ENCODE measurements at regions not wholly inside any gene's neighbourhood (a gene's known extent, or its start where the extent isn't known, plus 50 kb on each side); places are given as distances from the start of the nearest gene placed in this dataset.

DNA sequence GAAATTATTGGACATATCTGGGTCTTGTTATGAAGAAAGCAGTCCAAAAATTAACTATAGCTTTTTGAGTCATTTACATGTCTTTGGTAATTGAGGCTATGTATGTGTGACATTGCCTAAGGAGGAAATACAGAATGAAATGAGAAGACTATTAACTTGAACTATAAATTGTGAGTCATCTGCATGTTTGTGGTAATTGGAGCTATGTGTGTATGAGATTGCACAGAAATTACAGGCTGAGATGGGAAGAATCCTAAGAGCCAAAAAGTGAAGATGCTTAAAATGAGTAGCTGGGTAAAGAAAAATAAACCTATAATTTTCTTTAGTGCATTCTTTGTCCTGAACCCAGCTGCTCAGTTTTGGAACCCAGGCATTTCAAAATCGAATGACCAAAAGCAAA lies 747.6 kb upstream of the EDIL3 start (continued):
- TF ChIP-seq IRF1 (CRISPR knock-in tag; IDR thresholded peaks at IDR 0.05) (no peak), HMGXB4 (CRISPR knock-in tag; IDR thresholded peaks at IDR 0.05) (no peak), NFYB (CRISPR knock-in tag; conservative IDR thresholded peaks at IDR 0.05; ENCODE audit: low read depth) (no peak), ATF1 (CRISPR knock-in tag; IDR thresholded peaks at IDR 0.05) (no peak), ZNF219 (CRISPR knock-in tag; IDR thresholded peaks at IDR 0.05; ENCODE audit: borderline replicate concordance) (no peak)

DNA sequence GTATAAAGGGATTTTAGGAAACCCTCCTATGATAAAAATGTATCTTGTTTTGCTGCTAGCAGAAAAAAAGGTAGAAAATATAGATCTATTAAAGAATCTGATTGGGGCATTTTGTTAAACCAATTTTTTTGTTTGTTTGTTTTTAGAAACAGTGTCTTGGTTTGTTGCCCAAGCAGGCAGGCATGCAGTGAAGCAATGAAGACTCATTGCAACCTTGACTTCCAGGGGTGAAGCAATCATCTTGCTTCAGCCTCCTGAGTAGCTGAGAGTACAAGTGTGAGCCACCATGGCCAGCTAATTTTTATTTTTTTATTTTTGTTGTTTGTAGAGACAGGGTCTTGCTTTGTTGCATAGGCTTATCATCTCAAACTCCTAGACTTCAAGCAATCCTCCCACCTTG lies 755.8 kb upstream of the EDIL3 start:
- CTCF ChIA-PET = no interaction called here
- no peak overlapping the region for H3K4me3 Mint-ChIP-seq
- H3K27ac Mint-ChIP-seq = no peak overlapping the region
- ATAC-seq = no peak
- DNase-seq (ENCODE audit: low spot score) = no peak
- TF ChIP-seq ZNF423 (CRISPR knock-in tag; IDR thresholded peaks at IDR 0.05) = no peak
- no peak for TF ChIP-seq ZNF671 (CRISPR knock-in tag; IDR thresholded peaks at IDR 0.05)
- no peak for TF ChIP-seq CREB1 (CRISPR knock-in tag; IDR thresholded peaks at IDR 0.05)
- no peak for TF ChIP-seq KAT7 (CRISPR knock-in tag; IDR thresholded peaks at IDR 0.05; ENCODE audit: borderline replicate concordance)
- no peak for TF ChIP-seq NR3C1 (CRISPR knock-in tag; conservative IDR thresholded peaks at IDR 0.05; ENCODE audit: low read depth)
- no peak for TF ChIP-seq SMAD4 (CRISPR knock-in tag; IDR thresholded peaks at IDR 0.05)
- no peak for TF ChIP-seq GRHL2 (CRISPR knock-in tag; IDR thresholded peaks at IDR 0.05; ENCODE audit: insufficient replicate concordance, severe bottlenecking)
- TF ChIP-seq TP53 (CRISPR knock-in tag; IDR thresholded peaks at IDR 0.05) = no peak
- no peak for TF ChIP-seq ATF3 (CRISPR knock-in tag; conservative IDR thresholded peaks at IDR 0.05)
- TF ChIP-seq ZNF138 (CRISPR knock-in tag; conservative IDR thresholded peaks at IDR 0.05) = no peak
- TF ChIP-seq, protein P1, sequence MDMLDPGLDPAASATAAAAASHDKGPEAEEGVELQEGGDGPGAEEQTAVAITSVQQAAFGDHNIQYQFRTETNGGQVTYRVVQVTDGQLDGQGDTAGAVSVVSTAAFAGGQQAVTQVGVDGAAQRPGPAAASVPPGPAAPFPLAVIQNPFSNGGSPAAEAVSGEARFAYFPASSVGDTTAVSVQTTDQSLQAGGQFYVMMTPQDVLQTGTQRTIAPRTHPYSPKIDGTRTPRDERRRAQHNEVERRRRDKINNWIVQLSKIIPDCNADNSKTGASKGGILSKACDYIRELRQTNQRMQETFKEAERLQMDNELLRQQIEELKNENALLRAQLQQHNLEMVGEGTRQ (CRISPR knock-in tag; IDR thresholded peaks at IDR 0.05) = no peak
- no peak for TF ChIP-seq CREM (CRISPR knock-in tag; IDR thresholded peaks at IDR 0.05)
- TF ChIP-seq AFF4 (CRISPR knock-in tag; IDR thresholded peaks at IDR 0.05; ENCODE audit: borderline replicate concordance) = no peak
- no peak for TF ChIP-seq FOXP1 (CRISPR knock-in tag; IDR thresholded peaks at IDR 0.05; ENCODE audit: borderline replicate concordance)
- peaks cover 8% of the 10 kb centered on the region for H3K4me1 Mint-ChIP-seq
- H3K27me3 Mint-ChIP-seq (ENCODE audit: low read depth) = no peaks in the 10 kb centered on the region
- no peaks in the 10 kb centered on the region for H3K36me3 Mint-ChIP-seq
- H3K9me3 Mint-ChIP-seq = 0 out of 2 replicates have a peak, but pooled peaks cover 3% of the 10 kb centered on the region
- POLR2A ChIA-PET = no interaction called here
